Heart left ventricle (tissue), 13 donors: ENCODE measurements at regions not wholly inside any gene's neighbourhood (a gene's known extent, or its start where the extent isn't known, plus 50 kb on each side); places are given as distances from the start of the nearest gene placed in this dataset.

Source experiments
- POLR2A ChIP-seq, 2 donors: fragments of 450-650 bp; IDR thresholded peaks; one replicate each; pipeline ENCODE4 v1.6.1; 2017; ENCODE audit warnings: antibody characterized with exemption in 2 of 2, mild to moderate bottlenecking in 2 of 2, moderate library complexity in 2 of 2
- TF ChIP-seq, protein P1 (sequence below), 12 donors: fragments of 200-600 bp; sonication (generic) in 4 of 12; IDR thresholded peaks; one replicate each; pipeline versions ENCODE4 v1.5.0 to v1.8.0; 2018 to 2022; ENCODE audit warnings: antibody characterized with exemption in 12 of 12, mild to moderate bottlenecking in 5 of 12
- donor health status: ischemic (EF 13 %, LVEDD 7.1; RV severe dilation, severe dysfunction).
- donor health status: DM: no; HTN: yes; CAD: no.
- donor health status: DM: no; HTN: no; CAD: no.
- donor health status: ischemic (EF 25% LVEDD 6.9; RV normal size, moderate dysfunction).
- donor health status: ischemic (EF 25% LVEDD 5.7; RV mildly dilated, moderate dysfunction).
- donor health status: ischemic (EF 35%, LVEDD 5.7; RV mildly dilated, moderate dysfunction).
- donor health status: nonischemic (EF 11% LVEDD 7.7; RV severe dilation, severe dysfunction).
- donor health status: DM: yes; HTN: yes; CAD: no.
- donor health status: PGD.
- donor health status: ischemic (EF 29% LVEDD 5.4; RV normal size, mild dysfunction).
- donor health status: nonischemic (EF 23%, LVEDD 6.1; RV moderate dilation, normal function).

DNA sequence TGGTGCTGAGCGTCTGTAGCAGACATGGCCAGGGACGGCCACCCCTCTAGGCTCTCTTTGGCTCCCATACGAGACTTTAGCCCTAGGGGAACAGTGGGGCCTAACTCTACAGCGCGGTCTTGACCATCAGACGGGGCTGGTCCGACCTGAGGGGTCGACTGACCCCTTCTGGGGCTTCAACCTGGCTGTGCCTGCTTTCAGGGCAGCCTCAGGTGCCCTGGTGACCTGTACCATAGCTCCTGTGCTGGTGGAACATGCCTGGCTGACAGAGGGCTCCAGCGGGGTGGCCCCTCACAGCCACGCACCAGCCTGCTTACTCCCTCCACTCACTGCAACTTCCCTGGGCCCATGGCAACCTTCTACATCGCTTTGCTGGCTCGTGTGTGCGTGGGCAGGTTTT is 423.4 kb upstream of the SEMA6A start:
- TF ChIP-seq, protein P1, sequence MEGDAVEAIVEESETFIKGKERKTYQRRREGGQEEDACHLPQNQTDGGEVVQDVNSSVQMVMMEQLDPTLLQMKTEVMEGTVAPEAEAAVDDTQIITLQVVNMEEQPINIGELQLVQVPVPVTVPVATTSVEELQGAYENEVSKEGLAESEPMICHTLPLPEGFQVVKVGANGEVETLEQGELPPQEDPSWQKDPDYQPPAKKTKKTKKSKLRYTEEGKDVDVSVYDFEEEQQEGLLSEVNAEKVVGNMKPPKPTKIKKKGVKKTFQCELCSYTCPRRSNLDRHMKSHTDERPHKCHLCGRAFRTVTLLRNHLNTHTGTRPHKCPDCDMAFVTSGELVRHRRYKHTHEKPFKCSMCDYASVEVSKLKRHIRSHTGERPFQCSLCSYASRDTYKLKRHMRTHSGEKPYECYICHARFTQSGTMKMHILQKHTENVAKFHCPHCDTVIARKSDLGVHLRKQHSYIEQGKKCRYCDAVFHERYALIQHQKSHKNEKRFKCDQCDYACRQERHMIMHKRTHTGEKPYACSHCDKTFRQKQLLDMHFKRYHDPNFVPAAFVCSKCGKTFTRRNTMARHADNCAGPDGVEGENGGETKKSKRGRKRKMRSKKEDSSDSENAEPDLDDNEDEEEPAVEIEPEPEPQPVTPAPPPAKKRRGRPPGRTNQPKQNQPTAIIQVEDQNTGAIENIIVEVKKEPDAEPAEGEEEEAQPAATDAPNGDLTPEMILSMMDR (IDR thresholded peaks at IDR 0.05): no peak
- no peak for TF ChIP-seq POLR2A (IDR thresholded peaks at IDR 0.05)
